Superior temporal gyrus (tissue), 1 donor: ENCODE measurements at regions not wholly inside any gene's neighbourhood (a gene's known extent, or its start where the extent isn't known, plus 50 kb on each side); places are given as distances from the start of the nearest gene placed in this dataset.

ENCODE experiments used
- DNase-seq: peaks from one replicate; pipeline ENCODE4 v3.0.0-alpha.2; 2016; ENCODE audit errors: extremely low spot score

DNA sequence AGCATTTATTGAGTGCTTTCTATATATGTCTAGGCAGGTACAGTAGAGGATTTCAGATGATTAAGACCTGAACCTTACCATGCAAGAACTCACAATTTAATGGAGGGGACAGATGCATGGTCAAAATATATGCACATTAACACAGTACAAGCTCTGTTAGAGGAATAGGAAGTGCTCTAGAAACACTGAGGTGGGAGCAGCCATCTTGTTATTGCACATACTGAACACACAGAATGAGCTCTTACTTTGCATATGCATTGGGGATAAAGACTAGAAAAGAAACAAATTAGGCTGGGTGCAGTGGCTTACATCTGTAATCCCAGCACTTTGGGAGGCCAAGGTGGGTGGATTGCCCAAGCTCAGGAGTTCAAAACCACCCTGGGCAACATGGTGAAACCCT lies 438.3 kb downstream of the UTRN start:
- DNase-seq = no peak

DNA sequence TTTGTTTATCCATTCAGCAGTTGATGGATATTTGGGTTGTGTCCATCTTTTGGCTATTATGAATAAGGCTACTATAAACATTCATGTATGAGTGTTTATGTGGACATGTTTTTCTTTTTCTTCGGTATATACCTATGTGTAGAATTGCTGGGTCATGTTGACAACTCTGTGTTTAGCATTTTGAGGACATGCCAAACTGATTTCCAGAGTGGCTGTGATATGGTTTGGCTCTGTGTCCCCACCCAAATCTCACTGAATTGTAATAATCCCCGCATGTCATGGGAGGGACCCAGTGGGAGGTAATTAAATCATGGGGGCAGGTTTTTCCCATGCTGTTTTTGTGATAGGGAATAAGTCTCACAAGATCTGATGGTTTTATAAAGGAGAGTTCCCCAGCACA lies 439.7 kb downstream of the UTRN start:
- DNase-seq = no peak

DNA sequence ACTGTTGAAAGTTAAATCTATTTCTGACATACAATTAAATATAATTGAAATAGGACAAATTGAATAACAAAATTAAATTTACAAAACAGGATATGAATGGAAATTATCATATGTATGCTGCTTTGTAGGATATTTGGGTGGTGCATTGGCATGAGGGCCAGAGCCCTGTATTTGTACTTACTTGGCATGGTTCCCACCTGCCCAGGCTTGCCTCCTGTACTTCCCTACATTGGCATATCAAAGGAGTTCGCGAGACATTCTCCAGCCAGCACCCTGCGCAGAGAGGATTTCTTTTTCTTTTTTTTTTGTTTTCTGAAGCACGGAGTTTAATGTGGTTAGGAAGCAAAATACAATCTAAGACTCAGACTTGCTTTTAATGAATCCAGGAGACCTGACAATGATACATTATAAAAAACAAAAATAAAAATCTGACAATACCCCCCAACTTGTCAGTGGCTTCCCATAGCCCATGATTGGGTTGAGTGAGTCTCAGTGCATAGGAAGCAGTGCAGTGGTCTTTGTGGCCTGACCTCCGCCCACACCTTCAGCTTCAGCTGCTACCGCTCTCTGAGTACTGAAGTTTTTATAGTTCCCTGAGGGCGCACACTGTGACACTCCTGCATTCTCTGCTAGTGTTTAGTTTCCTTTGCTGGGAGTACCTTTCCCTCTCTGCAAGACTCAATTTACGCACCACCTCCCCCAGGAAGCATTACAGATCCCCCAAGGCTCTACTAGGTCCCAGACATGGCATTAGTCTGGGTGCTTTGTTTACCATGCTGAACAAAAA lies 440.8 kb downstream of the UTRN start:
- no peak for DNase-seq

DNA sequence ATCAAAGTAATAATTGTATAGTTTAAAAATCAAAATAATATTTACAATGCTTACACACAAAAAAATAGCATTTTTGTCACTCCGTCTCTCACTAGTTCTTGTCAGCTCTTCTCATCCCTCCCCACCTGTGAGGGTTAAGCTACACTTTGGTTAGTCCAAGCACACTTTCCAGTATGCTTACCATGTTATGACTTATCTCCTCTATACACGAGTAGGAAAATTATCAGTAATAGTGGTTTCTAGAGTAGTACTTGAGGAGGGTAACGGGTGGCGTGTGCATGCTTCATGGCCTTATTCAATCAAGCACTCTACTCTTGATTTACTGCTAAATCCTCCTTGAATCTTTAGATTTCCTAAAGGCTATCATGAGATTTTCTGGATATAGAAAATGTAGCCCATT lies 443.7 kb downstream of the UTRN start:
- no peak for DNase-seq

DNA sequence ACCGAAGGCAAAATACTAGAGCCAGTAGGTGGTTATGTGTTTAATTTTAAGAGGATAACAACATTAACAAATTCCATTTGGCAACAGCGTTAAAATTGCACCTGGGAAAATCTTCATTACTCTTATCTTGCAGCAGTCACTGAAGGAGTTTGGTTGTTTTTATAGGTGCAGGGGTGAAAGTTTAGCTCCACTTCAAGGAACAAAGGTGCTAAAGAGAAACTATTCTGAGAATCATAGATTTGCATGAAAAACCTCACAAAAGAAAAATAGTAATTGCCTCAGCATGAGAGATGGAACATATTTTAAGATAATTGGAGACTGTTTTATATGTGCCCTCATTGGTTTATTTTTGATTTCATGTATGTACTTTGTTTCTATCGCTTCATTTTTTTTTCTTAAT lies 444.4 kb downstream of the UTRN start:
- no peak for DNase-seq

- no peak for DNase-seq
These were observed 445.0 kb downstream of the UTRN start for GRCh38 chr6:144730088-144730645.

GRCh38 chr6:144731229-144731628 lies 446.1 kb downstream of the UTRN start:
- DNase-seq = no peak

- no peak for DNase-seq
These were observed 451.6 kb downstream of the UTRN start for GRCh38 chr6:144736763-144737162.

DNA sequence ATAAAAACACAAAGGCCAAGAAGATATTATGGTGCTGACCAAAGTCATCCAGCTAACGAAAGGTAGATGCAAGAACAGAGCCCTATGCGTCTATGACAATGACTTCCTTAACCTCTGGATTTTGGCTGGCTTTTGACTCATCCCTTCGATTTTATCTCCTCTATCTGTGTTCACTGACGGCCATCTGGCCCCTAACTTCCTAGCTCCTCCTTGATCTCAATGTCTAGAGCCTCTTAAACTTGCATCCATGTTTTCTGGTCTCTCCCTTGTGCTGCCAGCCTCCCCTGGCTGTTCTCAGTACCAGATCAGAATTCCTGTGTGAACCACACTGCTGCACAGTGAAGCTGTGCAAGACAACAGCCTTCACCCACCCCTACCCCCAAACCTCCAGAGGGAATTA lies 452.9 kb downstream of the UTRN start:
- no peak for DNase-seq

GRCh38 chr6:144739873-144740272 lies 454.7 kb downstream of the UTRN start:
- DNase-seq = no peak

DNA sequence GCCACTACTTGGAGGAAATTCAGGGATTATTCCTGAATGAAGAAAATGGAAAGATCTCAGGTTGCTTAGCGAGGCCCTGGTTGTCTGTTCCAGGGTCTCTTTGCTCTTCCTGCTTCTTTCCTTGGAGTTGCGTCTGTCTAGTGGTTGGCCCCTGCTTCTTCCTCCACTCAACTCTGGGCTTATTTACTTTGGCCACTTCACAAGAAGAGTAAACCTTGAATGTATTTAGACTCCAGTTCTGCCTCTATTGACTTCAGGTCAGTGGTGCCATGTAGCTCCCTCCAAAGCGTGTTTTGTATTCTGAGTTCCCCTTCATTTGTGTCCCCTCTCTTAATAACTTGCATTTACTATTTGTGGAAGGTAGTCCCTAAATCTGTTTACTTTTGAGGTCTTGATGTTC lies 456.5 kb downstream of the UTRN start:
- no peak for DNase-seq

GRCh38 chr6:144742779-144743178 lies 457.6 kb downstream of the UTRN start:
- no peak for DNase-seq

DNA sequence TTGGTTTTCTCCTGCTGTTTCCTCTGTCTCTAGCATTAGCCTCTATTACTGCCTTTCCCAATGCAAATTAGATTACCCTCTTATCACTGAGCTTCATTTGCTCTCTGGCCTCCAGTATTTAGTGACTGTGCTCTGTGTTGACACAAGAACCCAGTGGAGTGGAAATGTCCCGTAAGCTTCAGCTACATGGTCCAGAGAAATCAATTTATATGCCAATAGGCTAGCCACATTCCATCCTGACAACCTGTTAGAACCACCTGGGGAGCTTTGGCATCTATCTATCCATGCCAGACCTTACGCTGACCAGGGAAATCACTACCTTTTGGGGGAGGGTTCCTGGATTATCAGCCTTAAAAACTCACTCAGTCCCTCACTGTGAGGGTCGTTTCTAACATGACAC lies 459.6 kb downstream of the UTRN start:
- DNase-seq = no peak

DNA sequence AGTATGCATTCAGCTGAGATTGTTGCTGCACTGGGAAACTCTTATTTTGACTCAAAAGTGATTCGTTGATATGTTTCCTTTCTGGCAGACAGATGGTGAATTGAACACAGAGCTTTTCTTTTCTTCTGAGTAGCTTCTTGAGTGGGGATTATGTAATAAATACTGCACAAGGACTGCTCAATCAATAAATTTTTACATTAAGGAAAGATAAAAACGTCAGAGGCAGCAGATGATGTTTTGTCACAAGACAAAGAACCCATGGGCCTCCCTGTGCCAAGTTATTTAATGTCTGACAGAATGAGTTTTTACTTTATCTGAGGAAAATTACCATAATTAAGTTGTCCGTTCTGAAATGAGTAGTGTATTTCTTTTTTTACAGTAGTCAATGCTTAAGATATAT lies 460.3 kb downstream of the UTRN start:
- no peak for DNase-seq

- no peak for DNase-seq
These were observed 461.9 kb downstream of the UTRN start for GRCh38 chr6:144746902-144747469.

DNA sequence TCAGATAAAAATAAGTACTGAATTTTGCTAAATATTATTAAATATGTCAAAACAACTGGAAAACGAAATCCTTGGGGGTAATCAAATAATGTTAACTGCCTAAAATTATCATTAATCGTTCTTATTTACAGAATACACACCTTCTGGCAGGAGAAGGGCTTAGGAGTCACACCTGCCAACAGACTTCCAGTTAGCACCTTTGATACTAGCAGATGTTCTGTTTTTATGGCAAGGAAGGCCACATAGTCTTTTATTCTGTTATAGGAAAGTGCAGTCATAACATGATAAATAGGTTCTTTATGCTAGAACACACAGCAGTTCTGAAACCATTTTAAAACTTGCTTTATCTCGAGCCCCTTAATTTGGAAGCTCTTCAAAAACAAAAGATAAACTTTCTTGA lies 464.1 kb downstream of the UTRN start:
- no peak for DNase-seq

- DNase-seq = no peak
These were observed 468.0 kb downstream of the UTRN start for GRCh38 chr6:144753023-144753705.

GRCh38 chr6:144756469-144756868 lies 471.3 kb downstream of the UTRN start:
- no peak for DNase-seq

DNA sequence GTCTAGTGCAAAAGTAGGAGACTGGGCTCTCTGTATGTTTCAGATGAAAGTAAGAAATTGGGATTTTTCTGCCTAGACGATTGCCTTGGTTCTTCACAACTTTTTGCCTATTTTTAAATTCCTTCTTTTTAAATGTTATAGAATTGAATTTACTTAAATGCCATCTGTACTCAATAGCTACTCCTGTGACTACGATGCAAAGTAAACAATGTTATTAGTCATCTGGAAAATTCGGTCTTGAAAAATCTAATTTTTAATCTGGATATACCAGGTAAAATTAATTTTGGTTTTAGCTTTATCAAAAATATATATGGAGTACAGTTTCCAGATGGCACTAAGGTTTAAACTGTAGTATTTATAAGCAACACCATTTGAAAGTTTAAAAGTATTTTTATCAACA lies 472.2 kb downstream of the UTRN start:
- DNase-seq = no peak

DNA sequence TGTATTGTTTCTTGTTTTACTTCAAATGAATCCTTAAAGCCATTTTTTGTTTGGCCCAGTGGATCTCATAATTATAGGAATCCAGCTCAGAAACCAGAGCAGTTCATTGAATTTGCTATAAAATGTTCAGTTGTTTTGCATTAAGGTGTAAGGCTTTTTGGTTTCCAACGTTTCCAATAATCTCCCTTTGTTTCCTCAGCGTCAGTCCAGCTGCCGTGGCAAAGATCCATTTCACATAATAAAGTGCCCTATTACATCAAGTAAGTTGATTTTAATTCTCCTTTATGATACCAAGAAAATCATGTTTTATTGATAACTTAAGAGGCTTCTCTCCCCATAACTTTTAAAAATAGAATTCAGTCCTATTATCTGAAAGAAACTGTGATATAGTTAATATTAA lies 472.6 kb downstream of the UTRN start:
- no peak for DNase-seq

DNA sequence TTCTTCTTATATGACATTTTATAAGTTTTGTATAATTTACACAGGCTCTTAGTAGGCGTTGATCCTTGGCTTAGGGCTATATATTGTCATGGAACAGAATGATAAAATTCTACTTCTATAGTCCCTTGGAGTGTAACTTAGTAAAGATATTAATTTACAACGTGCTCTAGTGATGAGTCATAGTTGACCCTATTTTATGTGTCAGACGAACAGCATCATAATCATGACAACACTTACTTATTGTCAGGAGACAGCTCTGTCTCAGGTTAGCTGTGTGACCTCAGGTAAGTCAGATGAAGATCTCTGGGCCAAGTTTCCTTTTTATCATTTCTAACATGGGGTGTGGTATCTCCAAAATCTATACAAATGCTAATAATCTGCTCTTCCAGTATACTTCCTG lies 473.5 kb downstream of the UTRN start:
- DNase-seq = no peak

DNA sequence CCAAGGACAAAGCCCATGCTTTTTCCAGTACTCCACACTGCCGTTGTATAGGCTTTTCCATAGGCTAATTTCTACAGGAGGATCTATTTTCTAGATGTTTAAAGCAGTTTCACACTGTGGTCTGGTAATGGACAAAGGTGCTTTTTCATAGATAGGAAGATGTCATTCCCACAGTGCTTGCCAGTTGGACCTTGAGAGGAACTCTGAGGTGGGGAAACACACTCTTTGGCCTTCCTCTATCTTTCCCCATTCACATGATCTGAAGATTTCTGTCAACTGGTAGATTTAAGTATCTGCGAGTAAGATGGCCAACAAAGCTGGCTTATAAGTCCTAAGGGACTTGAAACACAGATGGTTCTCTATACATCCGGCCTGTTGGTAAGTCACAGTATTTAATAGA lies 477.3 kb downstream of the UTRN start:
- no peak for DNase-seq

DNA sequence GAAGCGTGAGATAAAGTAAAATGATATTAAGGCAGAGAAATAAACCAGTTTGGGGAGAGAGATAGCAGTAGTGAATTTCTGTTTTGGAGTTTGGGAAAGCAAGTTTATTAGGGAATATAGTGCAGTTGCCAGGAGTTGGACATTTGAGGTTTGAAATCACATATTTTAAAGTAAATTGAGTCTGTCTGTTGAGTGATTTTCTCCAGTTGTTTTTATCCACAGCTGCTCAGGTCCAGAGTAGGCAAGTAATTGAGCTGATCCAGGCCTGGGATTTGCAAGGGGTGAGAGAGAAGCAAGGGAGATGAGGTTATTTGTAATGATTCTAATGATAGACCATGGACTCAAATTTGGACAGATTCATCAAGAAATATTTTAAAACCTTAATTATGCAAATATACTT lies 481.9 kb downstream of the UTRN start:
- DNase-seq = no peak
